Left hindlimb (tissue), 1 donor: ENCODE measurements at regions not wholly inside any gene's neighbourhood (a gene's known extent, or its start where the extent isn't known, plus 50 kb on each side); places are given as distances from the start of the nearest gene placed in this dataset.
"Not testable (repeated sequence)": the region's sequence is repeated elsewhere in the genome, so short reads cannot be mapped to it uniquely, and the experiment has no call there.

Source experiments
- DNase-seq: peaks from one replicate; pipeline ENCODE4 v3.0.0-alpha.2; 2018

DNA sequence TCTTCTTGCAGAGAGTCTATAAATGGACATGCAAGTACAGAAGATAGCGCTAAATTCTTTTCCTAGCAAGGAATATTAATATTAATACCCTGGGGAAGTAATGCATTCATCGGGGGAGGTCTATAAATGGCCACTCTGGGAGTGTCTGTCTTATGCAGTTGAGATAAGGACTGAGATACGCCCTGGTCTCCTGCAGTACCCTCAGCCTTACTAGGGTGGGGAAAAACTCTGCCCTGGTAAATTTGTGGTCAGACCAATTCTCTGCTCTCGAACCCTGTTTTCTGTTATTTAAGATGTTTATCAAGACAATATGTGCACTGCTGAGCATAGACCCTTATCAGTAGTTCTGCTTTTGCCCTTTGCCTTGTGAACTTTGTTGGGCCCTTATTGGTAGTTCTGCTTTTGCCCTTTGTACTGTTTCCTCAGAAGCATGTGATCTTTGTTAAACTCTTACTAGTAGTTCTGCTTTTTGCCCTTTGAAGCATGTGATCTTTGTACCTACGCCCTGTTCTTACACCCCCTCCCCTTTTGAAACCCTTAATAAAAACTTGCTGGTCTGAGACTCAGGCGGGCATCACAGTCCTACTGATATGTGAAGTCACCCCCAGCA is 1956.2 kb downstream of the PCDH9 start:
- DNase-seq, result not testable (repeated sequence)

DNA sequence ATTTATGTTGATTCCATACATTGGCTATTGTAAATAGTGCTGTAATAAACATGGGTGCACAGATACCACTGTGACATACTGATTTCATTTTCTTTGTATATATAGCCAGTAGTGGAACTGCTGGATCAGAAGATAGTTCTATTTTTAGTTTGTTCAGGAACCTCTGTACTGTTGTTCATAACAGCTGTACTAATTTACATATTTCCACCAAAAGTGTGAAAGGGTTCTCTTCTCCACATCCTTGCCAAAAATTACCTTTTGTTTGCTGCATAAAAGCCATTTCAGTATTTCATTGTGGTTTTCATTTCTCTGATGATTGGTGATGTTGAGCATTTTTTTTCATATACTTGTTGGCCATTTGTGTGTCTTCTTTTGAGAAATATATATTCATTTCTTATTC is 1962.1 kb downstream of the PCDH9 start:
- no peak for DNase-seq

DNA sequence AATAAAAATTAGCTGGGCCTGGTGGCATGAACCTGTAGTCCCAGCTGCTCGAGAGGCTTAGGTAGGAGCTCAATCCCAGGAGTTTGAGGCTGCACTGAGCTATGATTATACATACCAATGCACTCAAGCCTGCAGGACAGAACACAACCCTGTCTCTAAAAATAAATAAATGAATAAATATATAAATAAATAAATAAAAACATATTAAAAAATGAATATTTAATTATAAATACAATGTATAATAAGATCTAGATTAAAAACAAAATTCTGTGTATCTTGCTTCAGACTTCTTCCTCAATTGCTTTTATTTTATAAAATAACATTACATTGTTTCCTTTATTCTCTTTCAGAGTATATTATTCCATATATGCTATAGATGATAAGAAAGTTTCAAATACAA is 1964.1 kb downstream of the PCDH9 start:
- DNase-seq, result no peak

DNA sequence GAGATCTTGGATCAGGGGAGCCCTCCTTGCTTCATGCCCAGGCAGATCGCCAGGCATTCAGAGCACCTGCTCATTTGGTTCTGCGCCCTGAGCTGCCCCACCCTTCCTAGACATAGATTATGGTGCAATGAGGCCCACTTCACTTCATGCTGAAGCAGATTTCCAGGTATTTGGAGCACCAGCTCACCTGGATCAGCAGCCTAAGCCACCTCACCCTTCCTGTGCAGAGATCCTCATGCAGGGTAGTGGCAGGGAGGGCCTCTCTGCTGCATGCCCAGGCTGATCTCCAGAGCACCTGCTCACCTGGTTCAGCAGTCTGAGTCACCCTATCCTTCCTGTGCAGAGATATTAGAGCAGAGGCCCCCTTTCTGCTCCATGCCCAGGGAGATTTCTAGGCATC is 1966.1 kb downstream of the PCDH9 start:
- DNase-seq, result no peak

DNA sequence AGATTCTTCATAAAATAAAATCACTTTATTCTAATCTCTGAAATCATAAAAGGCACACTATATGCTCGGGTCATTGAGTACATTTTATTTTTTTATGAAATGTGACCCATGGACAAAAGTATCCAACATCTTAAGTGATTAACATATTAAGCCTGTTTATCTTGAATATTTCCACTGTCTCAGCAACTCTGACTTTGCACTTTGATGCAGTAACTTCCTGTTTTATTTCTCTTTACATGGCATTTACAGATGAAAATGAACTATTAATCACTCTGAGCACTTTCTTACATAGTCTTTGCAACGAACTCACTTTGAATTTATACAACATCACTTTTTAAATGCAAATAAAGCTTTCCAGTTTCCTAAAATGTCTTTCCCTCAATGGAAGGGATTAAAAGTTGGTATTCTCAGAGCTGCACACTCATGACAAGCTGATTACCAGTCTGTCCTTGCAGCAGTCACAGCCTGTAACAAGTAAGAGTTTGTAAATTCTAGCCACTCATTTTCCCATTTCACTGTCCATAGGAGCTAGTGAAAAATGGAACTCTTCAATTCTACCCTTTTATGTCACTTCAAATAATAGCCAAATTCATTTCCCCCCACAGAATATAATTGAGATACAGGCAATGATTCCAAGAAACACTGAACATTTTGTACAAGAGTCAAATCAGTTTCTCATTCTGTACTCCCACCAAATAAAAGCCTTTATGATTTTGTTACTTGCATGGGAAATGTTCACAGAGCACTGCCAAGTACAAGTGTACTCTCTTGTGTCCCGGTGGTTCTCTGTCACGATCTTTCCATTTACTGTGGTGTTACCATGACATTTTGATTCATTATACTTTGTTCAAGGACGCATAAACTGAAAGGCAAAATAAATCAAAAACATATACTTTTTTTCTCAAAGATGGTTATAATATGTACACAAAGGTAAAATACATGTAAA is 1968.9 kb downstream of the PCDH9 start:
- DNase-seq, result no peak

DNA sequence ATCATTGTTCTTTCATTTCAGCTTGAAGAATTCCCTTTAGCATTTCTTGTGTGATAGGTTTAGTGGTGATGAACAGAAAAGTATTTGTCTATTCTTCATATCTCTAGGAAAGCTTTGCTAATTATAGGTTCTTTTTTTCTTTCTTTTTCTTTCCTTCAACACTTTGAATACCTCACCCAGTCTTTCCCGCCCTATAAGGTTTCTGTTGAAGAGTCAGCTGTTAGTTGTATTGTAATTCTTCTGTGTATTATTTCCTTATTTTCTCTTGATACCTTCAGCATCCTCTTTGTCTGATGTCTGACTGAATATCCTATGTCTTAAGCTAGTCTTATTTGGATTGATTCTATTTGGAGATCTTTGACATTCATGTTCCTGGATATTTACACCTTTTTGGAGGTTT is 1989.4 kb downstream of the PCDH9 start:
- DNase-seq, result no peak

GRCh38 chr13:65236841-65237418 is 1993.2 kb downstream of the PCDH9 start:
- no peak for DNase-seq

- no peak for DNase-seq
Observed at GRCh38 chr13:65217471-65217995, 2012.6 kb downstream of the PCDH9 start.

DNA sequence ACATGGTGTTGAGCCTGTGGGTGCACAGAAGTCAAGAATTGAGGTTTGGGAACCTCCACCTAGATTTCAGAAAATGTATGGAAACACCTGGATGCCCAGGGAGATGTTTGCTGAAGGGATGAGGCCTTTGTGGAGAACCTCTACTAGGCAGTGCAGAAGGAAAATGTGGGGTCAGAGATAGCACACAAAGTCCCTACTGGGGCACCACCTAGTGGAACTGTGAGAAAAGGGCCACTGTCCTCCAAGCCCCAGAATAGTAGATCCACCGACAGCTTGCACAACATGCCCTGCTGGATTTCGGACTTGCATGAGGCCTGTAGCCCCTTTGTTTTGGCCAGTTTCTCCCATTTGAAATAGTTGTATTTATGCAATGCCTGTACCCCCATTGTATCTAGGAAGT is 2027.3 kb downstream of the PCDH9 start:
- DNase-seq, result not testable (repeated sequence)

- no peak for DNase-seq
Observed at GRCh38 chr13:65188721-65189120, 2041.4 kb downstream of the PCDH9 start.

DNA sequence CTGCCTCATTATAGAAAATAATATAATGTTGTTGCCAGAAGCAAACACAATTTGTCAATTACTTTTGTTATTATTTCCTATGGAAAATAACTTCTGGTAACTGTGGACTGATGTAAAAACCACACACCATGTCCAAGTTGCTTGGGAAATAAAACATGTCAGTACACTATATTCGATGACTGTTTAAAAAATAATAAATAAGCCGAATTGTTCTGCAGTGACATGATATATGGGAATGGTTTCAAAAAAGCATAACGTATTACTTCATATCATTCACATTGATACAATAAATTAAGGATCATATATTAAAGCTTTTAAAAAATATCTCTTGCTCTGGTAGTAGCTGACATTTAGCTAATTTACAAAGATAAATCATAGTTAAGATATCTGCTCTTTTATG is 2062.1 kb downstream of the PCDH9 start:
- DNase-seq, result no peak

GRCh38 chr13:65166675-65167074 is 2063.5 kb downstream of the PCDH9 start:
- DNase-seq, result no peak

GRCh38 chr13:65159803-65160202 is 2070.3 kb downstream of the PCDH9 start:
- DNase-seq, result no peak

- no peak for DNase-seq
Observed at GRCh38 chr13:65155861-65156260, 2074.3 kb downstream of the PCDH9 start.

GRCh38 chr13:65154661-65155447 is 2075.3 kb downstream of the PCDH9 start:
- no peak for DNase-seq

DNA sequence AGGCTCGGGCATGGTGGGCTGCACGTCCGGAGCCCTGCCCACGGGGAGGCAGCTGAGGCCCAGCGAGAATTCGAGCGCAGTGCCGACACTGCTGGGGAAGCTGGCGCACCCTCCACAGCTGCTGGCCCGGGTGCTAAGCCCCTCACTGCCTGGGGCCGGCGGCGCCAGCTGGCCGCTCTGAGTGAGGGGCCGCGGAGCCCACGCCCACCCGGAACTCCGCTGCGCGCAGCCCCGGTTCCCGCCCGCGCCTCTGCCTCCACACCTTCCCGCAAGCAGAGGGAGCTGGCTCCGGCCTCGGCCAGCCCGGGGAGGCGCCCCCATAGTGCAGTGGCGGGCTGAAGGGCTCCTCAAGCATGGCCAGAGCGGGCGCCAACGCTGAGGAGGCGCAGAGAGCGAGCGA is 2080.4 kb downstream of the PCDH9 start:
- no peak for DNase-seq

GRCh38 chr13:65143920-65144319 is 2086.2 kb downstream of the PCDH9 start:
- DNase-seq, result no peak

- no peak for DNase-seq
Observed at GRCh38 chr13:65133094-65133493, 2097.0 kb downstream of the PCDH9 start.

DNA sequence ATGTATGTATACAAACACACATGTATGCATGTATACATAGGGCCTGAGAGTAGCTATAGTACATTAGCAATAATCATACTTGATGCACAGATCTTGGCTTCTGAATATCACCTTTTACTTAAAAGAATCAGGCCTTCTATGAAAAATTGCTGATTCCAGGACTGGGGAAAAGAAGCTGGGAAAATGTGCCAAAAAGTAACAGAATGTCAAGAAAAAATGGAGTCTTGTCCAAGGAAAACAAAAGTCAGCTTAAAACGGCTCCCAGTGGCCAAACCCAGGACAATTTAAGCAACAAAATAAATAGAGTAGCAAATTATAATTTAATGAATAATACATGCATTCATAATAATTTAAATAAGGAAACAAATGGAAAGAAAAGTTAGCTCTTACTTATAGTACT is 2104.9 kb downstream of the PCDH9 start:
- no peak for DNase-seq

- no peak for DNase-seq
Observed at GRCh38 chr13:65112531-65112941, 2117.6 kb downstream of the PCDH9 start.

DNA sequence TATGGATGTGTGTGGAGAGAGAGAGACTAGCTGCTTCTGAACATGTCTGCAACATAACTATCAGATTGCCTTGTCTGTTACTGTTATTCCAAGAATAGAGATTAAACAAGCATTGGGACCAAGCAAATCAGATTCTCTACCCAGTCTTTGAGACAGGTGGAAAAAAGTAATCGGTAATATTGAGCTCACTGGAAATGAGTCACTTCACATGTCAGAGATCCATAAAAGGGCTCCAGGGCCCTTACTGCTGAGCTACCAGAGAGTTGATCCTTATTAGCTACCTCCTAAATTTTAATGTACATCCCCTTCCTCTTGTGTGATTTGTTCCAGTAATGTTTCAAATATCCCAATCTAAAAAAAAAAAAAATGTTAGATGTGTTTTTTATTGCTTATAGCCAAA is 2118.0 kb downstream of the PCDH9 start:
- DNase-seq, result no peak

GRCh38 chr13:65111223-65111622 is 2118.9 kb downstream of the PCDH9 start:
- DNase-seq, result no peak

GRCh38 chr13:65104436-65104835 is 2125.7 kb downstream of the PCDH9 start:
- DNase-seq, result not testable (repeated sequence)
